ENCODE measurements at regions not wholly inside any gene's neighbourhood (a gene's known extent, or its start where the extent isn't known, plus 50 kb on each side); places are given as distances from the start of the nearest gene placed in this dataset.

- no peak for DNase-seq (ENCODE audit: extremely low read depth in 1 of 2, low read depth in 1 of 2)
Observed at GRCh38 chr4:181582595-181582994, 660.6 kb upstream of the TENM3 start.

GRCh38 chr4:181588733-181589302, 654.4 kb upstream of the TENM3 start:
- no peak for DNase-seq (ENCODE audit: extremely low read depth in 1 of 2, low read depth in 1 of 2)

- no peak for DNase-seq (ENCODE audit: extremely low read depth in 1 of 2, low read depth in 1 of 2)
Observed at GRCh38 chr4:181592221-181592745, 650.9 kb upstream of the TENM3 start.

GRCh38 chr4:181593703-181594102, 649.5 kb upstream of the TENM3 start:
- no peak for DNase-seq (ENCODE audit: extremely low read depth in 1 of 2, low read depth in 1 of 2)

- DNase-seq (ENCODE audit: extremely low read depth in 1 of 2, low read depth in 1 of 2): no peak
Observed at GRCh38 chr4:181594188-181594587, 649.0 kb upstream of the TENM3 start.

- no peak for DNase-seq (ENCODE audit: extremely low read depth in 1 of 2, low read depth in 1 of 2)
Observed at GRCh38 chr4:181595716-181596115, 647.5 kb upstream of the TENM3 start.

- DNase-seq (ENCODE audit: extremely low read depth in 1 of 2, low read depth in 1 of 2): no peak
Observed at GRCh38 chr4:181597766-181598165, 645.4 kb upstream of the TENM3 start.

GRCh38 chr4:181599134-181599533, 644.1 kb upstream of the TENM3 start:
- no peak for DNase-seq (ENCODE audit: extremely low read depth in 1 of 2, low read depth in 1 of 2)

- no peak for DNase-seq (ENCODE audit: extremely low read depth in 1 of 2, low read depth in 1 of 2)
Observed at GRCh38 chr4:181601103-181601502, 642.1 kb upstream of the TENM3 start.

GRCh38 chr4:181604546-181604945, 638.7 kb upstream of the TENM3 start:
- DNase-seq (ENCODE audit: extremely low read depth in 1 of 2, low read depth in 1 of 2): no peak

- DNase-seq (ENCODE audit: extremely low read depth in 1 of 2, low read depth in 1 of 2): no peak
Observed at GRCh38 chr4:181606300-181606699, 636.9 kb upstream of the TENM3 start.

GRCh38 chr4:181608181-181608580, 635.0 kb upstream of the TENM3 start:
- no peak for DNase-seq (ENCODE audit: extremely low read depth in 1 of 2, low read depth in 1 of 2)

- no peak for DNase-seq (ENCODE audit: extremely low read depth in 1 of 2, low read depth in 1 of 2)
Observed at GRCh38 chr4:181611033-181611711, 632.0 kb upstream of the TENM3 start.

- DNase-seq (ENCODE audit: extremely low read depth in 1 of 2, low read depth in 1 of 2): no peak
Observed at GRCh38 chr4:181611946-181612600, 631.1 kb upstream of the TENM3 start.

- no peak for DNase-seq (ENCODE audit: extremely low read depth in 1 of 2, low read depth in 1 of 2)
Observed at GRCh38 chr4:181613200-181613599, 630.0 kb upstream of the TENM3 start.

GRCh38 chr4:181618038-181618618, 625.1 kb upstream of the TENM3 start:
- no peak for DNase-seq (ENCODE audit: extremely low read depth in 1 of 2, low read depth in 1 of 2)

GRCh38 chr4:181618896-181619295, 624.3 kb upstream of the TENM3 start:
- DNase-seq (ENCODE audit: extremely low read depth in 1 of 2, low read depth in 1 of 2): no peak

GRCh38 chr4:181619651-181620050, 623.6 kb upstream of the TENM3 start:
- DNase-seq (ENCODE audit: extremely low read depth in 1 of 2, low read depth in 1 of 2): no peak

GRCh38 chr4:181637186-181638105, 605.8 kb upstream of the TENM3 start:
- DNase-seq (ENCODE audit: extremely low read depth in 1 of 2, low read depth in 1 of 2): no peak

- DNase-seq (ENCODE audit: extremely low read depth in 1 of 2, low read depth in 1 of 2): no peak
Observed at GRCh38 chr4:181643466-181643865, 599.7 kb upstream of the TENM3 start.

- DNase-seq (ENCODE audit: extremely low read depth in 1 of 2, low read depth in 1 of 2): no peak
Observed at GRCh38 chr4:181645489-181645888, 597.7 kb upstream of the TENM3 start.
